Embryonic facial prominence (tissue), 1 donor: ENCODE measurements at regions not wholly inside any gene's neighbourhood (a gene's known extent, or its start where the extent isn't known, plus 50 kb on each side); places are given as distances from the start of the nearest gene placed in this dataset.
"Not testable (repeated sequence)": the region's sequence is repeated elsewhere in the genome, so short reads cannot be mapped to it uniquely, and the experiment has no call there.

Experiments used
- DNase-seq: peaks from one replicate; pipeline ENCODE4 v3.0.0-alpha.2; 2016; ENCODE audit errors: extremely low spot score

DNA sequence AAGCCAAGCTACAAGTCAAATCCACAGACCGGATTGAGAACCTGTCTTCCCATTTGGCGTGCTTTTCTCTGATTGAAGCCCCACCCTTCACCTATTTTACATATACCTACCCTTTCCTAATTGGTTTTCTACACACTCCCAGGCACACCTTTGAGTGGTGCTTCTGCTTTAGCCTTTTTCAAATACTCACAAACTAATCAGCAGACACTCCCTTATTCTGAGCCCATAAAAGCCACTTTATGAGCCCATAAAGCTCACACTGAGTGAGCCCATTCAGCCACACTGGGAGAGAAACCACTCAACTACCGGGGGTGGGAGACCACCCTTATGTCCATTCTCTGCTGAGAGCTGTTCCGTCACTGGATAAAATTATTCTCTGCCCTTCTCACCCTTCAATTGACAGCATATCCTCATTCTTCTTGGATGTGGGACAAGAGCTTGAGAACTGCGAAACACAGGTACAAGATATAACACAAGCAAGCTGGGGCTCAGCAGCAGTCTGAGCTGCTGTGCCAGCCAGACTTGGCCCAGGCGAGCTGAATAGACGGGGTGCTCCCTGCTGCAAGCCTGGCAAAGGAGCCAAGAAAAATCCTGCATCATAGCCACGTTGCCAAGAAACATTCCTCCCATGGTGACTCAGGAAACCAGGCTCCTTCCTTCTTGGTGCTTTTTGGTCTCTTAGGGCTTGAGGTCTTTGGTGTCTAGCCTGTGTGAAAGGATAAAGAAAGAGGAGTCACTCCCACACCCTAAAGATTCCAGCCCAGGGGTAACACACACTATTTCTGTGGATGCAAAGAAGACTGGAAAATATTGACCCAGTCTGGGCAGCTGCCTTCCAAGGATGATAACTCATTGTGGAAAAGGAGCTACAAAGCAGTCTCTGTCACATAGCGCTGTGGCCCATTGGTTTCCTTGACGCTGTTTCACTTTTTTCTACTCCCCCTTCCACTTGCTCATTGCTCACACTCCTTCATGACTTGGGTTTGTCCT is 609.7 kb downstream of the MCTP2 start:
- DNase-seq: no peak

DNA sequence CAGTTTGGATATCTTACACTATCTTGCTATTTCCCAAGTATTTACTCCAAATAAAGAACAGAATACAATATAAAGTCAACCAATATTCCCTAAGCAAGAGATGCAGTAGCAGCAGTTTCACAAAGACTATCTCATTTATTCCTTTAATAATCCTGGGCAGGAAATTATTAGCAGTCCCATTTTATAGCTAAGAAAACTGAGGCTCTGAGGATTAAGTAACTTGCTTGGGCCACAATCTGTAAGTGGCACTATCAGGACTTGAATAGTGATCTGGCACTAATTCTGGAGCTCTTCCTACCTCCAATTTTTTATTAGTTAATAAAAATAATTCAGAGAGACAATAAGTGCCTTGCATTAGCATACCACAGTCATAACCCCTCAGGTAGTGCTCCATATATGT is 611.7 kb downstream of the MCTP2 start:
- no peak for DNase-seq

GRCh38 chr15:94844198-94844537 is 612.8 kb downstream of the MCTP2 start:
- peak; percentile 11 for DNase-seq

GRCh38 chr15:94844538-94845389 is 613.4 kb downstream of the MCTP2 start:
- no peak for DNase-seq

DNA sequence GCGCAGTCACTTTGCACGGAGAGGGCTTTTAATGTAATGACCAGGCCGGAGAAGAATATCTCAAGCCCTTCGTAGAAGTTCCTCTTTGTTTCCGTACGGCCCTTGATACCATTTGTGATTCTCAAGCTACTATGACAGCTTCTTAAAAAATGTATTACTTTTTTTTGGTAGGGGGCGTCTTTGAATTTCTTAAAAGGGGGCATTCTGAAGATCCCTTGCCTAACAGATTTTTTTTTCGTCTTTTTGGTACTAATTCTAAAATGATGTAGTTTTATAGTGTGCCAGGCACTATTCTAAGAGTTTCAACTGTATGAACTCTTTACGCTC is 614.0 kb downstream of the MCTP2 start:
- peak; percentile 9 for DNase-seq

DNA sequence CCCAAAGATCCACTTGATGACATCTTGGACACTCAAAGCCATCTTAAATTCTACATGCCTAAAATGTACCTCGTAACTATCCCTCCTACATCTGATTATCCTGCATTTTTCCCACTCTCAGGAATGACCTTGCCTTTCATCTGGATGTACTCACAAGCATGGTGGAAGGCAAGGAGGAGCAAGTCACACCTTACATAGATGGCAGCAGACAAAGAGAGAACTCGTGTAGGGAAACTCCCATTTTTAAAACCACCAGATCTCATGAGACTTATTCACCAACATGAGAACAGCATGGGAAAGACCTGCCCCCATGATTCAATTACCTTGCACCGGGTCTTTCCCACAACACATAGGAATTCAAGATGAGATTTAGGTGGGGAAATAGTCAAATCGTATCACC is 616.0 kb downstream of the MCTP2 start:
- DNase-seq: no peak

GRCh38 chr15:94848054-94848453 is 616.7 kb downstream of the MCTP2 start:
- no peak for DNase-seq

DNA sequence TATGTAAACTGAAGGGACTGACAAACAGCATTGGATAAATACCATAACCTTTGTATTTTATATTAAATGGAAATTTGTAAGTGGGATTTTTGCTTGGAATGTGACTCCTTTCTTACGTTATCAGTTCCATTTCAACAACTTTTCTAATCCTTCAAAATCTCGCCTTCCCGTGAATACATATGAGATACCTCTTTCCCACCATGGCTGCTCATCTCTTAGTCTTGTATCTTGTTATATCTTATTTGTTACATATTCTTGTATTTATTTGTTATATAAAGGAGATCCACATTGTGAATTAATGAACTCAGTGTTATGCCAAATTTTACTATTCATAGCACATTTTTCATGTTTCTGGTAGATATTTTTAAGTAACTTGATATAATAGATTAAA is 623.7 kb downstream of the MCTP2 start:
- DNase-seq: no peak

GRCh38 chr15:94855409-94856266 is 624.3 kb downstream of the MCTP2 start:
- DNase-seq: no peak

DNA sequence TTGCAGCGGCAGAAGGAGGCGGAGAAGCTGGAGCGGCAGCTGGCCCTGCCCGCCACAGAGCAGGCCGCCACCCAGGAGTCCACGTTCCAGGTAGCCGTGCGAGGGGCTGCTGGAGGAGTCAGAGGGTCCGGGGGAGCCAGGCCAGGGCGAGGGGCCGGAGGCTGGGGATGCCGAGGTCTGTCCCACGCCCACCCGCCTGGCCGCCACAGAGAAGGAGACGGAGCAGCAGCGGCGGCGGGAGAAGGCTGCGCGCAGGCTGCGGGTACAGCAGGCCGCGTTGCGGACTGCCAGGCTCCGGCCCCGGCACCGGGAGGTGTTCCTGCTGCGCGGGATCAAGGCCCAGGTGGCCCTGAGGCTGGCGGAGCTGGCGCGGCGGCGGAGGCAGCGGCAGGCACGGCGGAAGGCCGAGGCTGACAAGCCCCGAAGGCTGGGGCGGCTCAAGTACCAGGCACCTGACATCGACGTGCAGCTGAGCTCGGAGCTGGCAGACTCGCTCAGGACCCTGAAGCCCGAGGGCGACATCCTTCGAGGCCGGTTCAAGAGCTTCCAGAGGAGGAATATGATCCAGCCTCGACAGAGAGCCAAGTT is 625.0 kb downstream of the MCTP2 start:
- no peak for DNase-seq

DNA sequence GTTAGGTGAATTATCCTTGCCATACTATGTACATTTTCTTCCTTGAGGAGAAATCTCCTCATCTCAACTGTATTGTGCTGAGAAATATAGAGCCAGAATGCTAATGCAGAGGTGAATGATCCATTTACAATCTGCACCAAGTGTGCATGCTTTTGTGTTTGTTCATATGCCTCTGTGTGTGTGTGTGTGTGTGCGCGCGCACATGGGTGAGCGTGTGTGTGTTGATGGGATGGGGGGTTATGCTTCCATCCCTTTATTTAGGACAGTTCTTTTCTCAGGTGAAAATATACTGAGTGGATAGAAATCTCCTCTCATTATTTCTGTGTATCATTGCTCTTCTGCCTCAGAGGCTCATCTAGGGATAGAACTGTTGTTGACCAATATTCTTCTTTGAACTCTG is 626.1 kb downstream of the MCTP2 start:
- no peak for DNase-seq

DNA sequence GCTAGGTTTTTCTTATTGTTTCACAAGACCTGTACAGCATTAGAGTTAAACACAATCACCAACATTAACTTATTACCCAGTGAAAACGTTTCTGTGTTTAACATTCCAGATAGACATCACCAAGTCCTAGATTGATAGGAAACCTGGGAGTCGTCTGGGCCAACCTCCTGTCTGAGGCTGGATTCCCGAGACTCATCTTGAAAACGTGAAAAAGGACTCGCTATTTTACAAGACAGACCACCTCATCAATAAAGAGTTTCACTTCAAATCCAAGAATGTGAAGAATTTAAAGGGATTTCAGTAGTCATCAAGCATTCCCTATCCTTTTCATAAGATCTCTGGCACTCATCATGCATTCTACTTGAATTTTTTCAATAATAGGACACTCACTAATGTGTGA is 626.6 kb downstream of the MCTP2 start:
- DNase-seq: no peak

DNA sequence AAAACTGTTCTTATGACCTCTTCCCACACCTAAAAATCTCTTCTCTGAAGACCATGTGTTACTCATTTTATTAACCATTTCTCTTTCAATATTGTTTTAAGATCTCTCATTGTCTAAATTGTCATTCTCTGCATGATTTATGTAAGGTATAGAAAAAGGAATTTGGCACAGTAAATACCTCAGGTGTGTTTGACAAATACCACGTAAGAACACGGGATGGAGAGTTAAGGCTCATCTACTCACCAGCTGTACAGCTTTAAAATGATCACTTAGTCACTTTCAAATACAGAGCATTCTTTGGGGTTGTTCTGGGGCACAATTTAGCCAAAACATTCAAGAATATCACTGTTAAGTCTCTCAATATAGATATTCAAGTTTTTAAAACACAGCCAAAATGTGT is 627.1 kb downstream of the MCTP2 start:
- no peak for DNase-seq

DNA sequence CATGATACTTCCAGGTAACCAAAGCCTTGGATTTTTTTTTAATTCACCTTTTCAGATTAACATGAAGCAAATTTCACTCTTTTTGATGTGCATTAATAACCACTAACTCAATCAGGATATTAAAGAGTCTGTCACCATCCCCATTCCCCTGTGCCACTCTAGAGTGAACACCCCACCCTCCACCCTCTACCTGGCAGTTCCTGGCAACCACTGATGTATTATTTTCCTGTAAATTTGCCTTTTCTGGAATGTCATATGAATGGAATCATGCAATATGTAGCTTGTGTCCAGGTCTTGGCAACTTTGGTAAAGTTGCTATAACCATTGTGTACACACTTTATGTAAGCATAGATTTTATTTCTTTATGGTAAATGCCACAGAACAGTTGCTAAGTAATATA is 627.6 kb downstream of the MCTP2 start:
- no peak for DNase-seq

GRCh38 chr15:94864600-94864999 is 633.2 kb downstream of the MCTP2 start:
- no peak for DNase-seq

DNA sequence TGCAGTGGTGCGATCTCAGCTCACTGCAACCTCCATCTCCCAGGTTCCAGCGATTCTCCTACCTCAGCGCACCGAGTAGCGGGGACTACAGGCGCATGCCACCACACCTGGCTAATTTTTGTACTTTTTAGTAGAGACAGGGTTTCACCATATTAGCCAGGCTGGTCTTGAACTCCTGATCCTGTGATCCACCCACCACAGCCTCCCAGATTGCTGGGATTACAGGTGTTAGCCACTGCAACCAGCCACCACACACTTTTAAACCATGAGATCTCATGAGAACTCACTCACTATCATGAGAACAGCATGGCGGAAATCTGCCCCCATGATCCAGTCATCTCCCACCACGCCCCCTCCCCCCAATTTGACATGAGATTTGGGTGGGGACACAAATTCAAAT is 636.9 kb downstream of the MCTP2 start:
- not testable (repeated sequence) for DNase-seq

- DNase-seq: no peak
Observed at GRCh38 chr15:94875550-94875949, 644.2 kb downstream of the MCTP2 start.

GRCh38 chr15:94877833-94878232 is 646.5 kb downstream of the MCTP2 start:
- DNase-seq: no peak

DNA sequence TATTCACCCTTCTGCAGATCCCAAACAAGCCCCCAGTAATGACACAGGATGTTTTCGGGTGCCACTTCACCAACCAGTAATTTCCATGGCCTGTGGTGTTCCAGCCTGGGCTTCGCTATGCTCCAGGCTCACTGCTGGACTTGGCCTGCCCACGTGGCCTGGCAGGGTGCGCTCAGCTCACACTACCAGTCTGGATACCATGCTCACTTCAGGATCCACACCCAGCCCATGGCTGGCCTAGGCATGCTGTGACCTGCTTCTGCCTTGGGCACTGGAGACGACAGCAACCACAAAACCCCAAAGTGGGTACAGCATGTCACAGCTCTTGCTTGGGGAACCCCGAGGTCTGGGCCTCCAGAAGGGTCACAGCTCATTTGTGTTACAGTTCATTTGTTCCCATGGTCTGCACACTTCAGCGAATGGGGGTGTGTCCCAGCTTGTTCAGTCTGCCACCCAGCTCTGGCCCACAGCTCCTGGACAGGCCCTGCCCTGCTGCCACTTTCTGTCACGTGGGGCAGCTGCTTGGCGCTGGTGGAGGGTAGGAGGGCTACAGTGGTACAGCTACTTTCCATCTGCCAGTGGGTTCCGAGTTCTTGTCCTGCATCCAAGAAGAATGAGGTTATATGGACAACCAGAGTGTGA is 650.8 kb downstream of the MCTP2 start:
- no peak for DNase-seq

- no peak for DNase-seq
Observed at GRCh38 chr15:94887391-94887790, 656.0 kb downstream of the MCTP2 start.

GRCh38 chr15:94889153-94889552 is 657.8 kb downstream of the MCTP2 start:
- DNase-seq: no peak
